Sciatic nerve (tissue), 2 donors: ENCODE measurements at regions not wholly inside any gene's neighbourhood (a gene's known extent, or its start where the extent isn't known, plus 50 kb on each side); places are given as distances from the start of the nearest gene placed in this dataset.

ENCODE experiments used
- ATAC-seq: fragments of 200-7000 bp; cut with Tn5 transposase; one replicate; pipeline ENCODE4 v1.9.1; 2020; ENCODE audit warnings: mild to moderate bottlenecking, moderate library complexity
- DNase-seq: peaks from one replicate; pipeline ENCODE4 v3.0.0-alpha.2; 2020; ENCODE audit warnings: low spot score
- intact Hi-C: fragments of 100-400 bp; cut with DNase I; formaldehyde crosslinking; loops from one replicate; pipeline ENCODE4 v1.14.2; 2022
- donor health status: DM: no; HTN: no; CAD: no.
- donor health status: DM: no; HTN: no; CAD: no.

DNA sequence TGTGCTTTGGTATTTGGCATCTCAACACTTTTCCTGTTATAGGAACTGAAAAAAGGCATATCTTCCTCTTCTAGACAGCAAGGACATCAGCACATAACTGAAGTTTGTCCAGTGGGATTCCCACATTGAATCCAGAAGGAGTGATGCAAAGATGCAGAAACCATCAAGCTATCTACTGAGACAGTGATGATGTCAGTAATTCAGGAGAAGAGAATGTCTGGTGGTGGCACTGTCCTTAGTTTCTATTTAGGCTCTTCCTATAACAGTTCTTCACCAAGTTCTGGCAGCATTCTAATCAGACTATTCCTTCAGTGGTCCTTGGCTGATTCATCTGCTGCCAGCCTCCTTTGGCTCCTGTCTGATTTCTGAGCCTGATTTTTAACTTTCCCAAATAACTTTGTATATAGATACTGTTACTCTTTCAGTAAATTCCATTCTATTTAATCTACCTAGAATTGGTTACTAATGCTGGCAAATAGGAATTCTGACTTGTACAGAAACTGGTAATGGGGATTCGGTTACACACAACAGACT lies 56.6 kb upstream of the AGPS start:
- no peak for DNase-seq
- ATAC-seq, result no peak
- intact Hi-C loops, result loop anchor here (5.0 kb wide), 3 partner anchors 76 to 426 kb away; no protein-coding TSS in a partner anchor

DNA sequence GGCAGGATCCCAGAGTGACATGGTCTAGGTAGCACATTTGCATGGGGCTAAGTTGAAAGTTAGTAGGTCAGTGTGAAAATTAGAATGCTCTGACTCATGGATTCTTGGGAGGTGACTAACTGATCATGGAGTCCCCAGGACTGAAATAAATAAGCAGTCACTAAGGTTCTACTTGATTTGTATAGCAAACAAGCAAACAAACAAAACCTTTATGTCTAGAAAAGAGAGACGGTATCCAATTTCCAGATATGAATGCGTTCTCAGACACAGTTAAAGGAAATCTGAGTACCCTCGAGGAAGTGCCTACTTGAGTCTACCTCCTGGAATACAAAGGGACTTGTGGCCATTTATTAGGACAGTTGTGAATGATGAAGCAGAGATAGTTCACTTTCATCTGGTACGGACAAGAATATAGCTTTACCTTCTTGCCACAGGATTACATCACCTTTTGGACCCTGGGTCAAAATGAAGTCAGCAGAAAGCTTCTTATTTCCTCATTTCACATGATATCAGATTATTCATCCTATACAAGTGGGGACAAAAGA lies 54.3 kb upstream of the AGPS start:
- intact Hi-C loops, result loop anchor here (5.0 kb wide), 3 partner anchors 74 to 424 kb away; no protein-coding TSS in a partner anchor
- DNase-seq, result no peak
- ATAC-seq, result no peak

DNA sequence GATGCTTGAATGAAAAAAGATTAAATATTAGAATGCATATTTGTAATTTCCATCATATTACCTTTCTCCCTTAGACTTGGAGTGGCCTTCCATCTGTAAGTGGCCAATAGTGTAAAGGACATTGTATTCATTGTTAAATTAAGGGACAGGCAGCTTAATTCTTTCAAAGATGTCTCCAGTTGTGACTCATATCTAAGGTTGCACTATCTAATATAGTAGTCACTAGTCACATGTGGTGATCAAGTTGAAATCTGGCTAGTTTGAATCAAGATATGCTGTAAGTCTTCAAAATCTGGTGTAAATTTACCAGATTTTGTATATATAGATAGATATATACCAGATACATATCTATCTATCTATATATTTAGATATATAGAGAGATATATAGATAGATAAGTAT lies 52.4 kb upstream of the AGPS start:
- intact Hi-C loops, result no loop called here
- no peak for ATAC-seq

DNA sequence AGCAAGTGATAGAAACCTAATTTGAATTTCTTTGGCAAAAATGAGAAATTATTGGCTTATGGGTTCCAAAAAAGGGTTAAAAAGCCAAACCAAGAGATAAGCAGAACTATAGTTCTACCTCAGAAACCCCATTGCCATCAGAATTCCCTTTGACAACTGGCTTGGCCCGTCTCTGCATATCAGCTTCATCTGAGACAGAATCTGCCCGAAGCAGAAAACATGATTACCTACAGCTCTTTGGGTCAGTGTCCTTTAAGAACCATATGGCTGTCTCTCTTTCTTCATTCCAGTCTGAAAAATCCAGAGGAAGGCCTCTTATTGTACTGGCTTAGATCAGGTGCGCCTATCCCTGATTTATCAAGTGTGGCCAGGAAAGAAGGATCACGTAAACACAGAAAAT lies 49.8 kb upstream of the AGPS start:
- DNase-seq (no peak), ATAC-seq (no peak)
- intact Hi-C loops, result no loop called here

More for the DNA sequence above, 52.4 kb upstream of the AGPS start:
- no peak for DNase-seq
